Inflammatory macrophage (primary cell): ENCODE measurements at regions not wholly inside any gene's neighbourhood (a gene's known extent, or its start where the extent isn't known, plus 50 kb on each side); places are given as distances from the start of the nearest gene placed in this dataset.
A peak's percentile ranks its signal among the peaks of the same experiment; 100 is the strongest.

Experiments used
- DNase-seq, 2 donors: peaks; one replicate each; pipeline ENCODE4 v3.0.0-alpha.2; 2020 to 2022

GRCh38 chr9:106334081-106334480, 528.9 kb upstream of the ZNF462 start:
- DNase-seq = no peak

DNA sequence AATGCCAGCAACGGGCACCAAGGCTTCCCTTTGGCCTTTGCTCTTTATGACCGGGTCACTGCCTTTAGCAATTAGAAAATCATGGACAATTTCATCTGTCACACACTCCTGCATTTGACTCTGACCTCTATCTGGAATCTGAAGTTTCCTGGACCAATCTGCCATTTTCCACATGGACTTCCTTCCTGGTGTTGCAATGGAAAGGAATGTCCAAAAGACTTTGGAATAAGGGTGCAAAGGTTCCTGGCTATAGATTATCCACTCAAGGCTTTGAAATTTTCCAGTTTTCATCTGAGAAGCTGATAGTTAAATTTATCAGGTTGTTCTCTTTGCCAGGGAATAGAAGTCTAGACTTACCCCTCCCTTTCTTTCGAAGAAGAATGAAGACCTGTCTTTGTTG, 523.1 kb upstream of the ZNF462 start:
- no peak for DNase-seq

DNA sequence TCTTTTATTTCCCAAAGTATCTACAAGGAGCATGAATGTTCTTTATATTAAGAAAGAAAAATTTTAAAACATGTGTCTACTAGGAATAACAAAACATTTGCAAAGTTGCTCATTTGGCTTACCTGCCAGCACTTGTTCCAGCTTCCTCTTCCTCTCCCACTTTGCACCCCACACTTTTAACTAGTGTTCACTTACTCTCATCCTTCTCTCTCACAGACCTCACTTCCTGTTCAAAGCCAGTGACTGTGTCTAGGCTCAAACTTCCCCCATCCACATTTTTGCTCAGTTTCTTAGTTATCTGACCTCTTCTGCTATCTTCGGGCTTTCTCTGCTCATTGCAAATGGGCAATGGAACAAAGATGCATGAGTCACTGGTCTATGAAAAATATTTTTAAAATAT, 512.2 kb upstream of the ZNF462 start:
- no peak for DNase-seq

DNA sequence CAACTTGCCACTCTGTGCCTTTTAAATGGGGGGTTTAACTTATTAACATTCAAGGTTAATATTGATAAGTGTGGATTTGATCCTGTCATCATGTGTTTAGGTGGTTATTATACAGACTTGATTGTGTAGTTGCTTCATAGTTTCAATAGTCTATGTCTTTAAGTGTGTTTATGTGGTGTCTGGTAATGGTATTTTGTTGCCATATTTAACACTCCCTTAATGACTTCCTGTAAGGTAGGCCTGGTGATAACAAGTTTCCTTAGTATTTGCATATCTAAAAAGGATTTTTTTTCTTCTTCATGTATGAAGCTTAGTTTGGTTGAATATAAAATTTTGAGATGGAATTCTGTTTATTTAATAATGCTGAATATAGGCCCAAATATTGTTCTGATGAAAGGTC, 506.0 kb upstream of the ZNF462 start:
- no peak for DNase-seq

DNA sequence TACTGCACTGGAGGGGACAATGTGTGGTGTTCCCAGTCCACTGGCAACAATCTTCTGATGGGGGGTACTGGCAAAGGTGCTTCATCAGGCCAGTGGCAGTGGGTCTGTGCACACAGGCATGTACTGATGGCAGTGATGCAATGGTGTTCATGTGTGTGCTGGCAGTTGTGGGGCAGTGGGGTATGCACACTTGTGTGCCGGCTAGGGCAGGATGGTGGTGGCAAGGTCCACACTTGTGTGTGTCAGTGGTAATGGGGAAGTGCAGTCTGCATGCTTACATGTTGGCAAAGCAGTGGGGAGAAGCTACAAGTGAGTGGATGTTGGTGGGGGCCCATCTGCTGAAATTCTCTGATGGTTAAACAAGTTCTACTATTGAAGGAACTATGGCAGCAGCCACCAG, 504.6 kb upstream of the ZNF462 start:
- DNase-seq = no peak

GRCh38 chr9:106376689-106377088, 486.3 kb upstream of the ZNF462 start:
- no peak for DNase-seq

DNA sequence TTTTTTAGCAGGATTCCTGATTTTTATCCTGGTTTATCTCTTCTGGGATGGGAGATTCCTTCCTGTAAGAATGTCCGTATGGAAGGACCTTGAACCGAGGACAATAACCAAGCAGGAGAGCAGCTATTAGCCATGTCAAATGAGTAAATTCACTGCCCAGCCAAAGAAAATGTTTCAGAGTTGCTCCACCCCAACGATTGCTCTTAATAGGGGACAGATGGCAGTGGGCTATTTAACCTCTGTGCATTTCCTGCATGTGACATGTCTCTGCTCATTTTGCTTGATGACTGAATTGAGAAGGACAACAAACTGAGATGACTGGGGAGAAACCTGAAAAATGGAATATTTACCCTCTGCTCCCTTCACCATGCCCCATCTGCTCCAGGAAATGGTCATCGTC, 479.9 kb upstream of the ZNF462 start:
- DNase-seq = no peak

GRCh38 chr9:106387965-106388364, 475.0 kb upstream of the ZNF462 start:
- DNase-seq = no peak

- no peak for DNase-seq
These were observed 469.7 kb upstream of the ZNF462 start for GRCh38 chr9:106393226-106393625.

- DNase-seq = no peak
These were observed 462.8 kb upstream of the ZNF462 start for GRCh38 chr9:106400170-106400569.

GRCh38 chr9:106400950-106401349, 462.0 kb upstream of the ZNF462 start:
- no peak for DNase-seq

- no peak for DNase-seq
These were observed 459.9 kb upstream of the ZNF462 start for GRCh38 chr9:106403081-106403480.

GRCh38 chr9:106404137-106404536, 458.8 kb upstream of the ZNF462 start:
- DNase-seq = no peak

DNA sequence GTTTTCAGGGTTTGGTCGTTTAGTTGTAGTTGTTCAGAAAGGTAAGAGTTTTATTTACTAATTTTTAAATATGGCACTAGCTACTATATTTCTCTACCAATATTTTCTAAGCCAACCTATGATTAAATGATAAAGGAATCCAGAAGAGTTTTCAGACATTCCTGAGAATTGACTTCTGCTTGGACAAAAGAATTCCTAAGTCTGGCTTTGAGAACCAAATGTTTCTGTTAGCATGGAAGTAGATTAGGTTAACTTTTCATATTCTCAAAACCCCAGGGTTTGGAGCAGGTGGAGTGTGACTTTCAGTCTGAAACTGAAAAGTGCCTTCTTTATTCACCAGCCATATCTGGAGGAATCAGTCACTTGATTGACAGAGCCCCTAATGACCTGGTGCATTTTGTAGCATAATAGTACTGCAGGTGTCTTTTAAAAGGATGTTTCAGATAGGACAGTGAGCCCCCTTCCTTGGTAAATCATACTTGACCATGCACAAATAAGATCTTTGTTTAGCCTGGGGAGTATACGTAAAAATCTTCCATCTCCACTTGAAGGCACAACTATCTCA, 457.0 kb upstream of the ZNF462 start:
- no peak for DNase-seq

- DNase-seq = no peak
These were observed 448.9 kb upstream of the ZNF462 start for GRCh38 chr9:106414042-106414441.

DNA sequence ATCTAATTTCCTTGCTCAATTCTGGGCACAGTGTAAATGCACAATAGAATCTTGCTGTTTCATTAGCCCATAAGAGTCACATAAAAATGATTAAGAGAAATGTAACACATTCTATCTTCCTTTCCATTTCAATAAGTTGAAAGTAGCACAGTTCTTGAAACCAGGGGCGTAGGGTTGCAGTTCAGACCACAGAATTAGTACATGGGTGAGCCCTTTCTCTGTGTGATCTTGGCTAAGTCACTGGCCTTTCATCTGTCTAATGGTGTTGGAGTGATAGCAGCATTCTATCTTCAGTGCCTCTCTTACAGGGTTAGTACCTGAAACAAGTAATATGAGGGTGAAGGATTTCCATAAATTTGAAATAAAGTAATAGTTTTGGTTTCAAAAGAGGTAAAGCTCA, 445.3 kb upstream of the ZNF462 start:
- DNase-seq = no peak

DNA sequence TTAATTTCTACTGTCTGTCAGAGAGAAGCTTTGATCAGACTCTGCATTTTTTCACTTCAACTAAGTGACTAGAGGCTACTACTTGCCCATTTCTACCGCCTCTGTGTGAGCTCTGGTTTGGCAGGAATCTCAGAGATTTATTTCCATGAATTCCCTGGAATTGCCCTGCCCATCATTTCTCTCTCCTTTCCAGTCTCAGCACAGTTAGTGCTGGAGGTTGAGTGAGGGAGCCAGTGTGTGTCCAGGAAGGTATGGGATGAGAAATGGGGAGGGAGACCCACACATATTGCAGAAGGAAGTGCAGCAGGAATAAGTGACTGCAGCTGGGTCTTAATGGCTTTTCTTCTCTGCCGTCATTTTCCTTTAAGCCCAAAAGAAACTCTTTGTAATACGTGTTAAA, 443.1 kb upstream of the ZNF462 start:
- DNase-seq = no peak

- DNase-seq = no peak
These were observed 442.4 kb upstream of the ZNF462 start for GRCh38 chr9:106420511-106420944.

- no peak for DNase-seq
These were observed 441.2 kb upstream of the ZNF462 start for GRCh38 chr9:106421772-106422171.

- DNase-seq = no peak
These were observed 439.4 kb upstream of the ZNF462 start for GRCh38 chr9:106423575-106423974.

DNA sequence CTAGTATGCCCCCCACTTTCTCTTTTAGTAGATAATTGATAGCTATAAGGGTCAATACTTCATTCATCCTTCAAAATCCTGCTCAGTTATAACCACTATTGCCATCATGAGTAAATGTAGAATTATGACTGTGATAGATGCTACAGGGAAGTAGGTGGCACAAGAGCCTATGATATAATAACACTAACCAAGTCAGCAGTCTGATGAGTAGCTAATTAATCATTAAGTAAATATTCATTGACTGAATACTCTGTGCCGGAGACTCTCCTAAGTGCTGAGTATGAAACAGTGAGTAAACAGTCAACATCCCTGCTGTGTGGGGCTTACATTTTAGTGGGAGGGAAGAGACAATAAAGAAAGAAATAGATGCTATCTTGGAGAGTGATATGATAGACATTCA, 430.3 kb upstream of the ZNF462 start:
- DNase-seq = no peak

GRCh38 chr9:106438928-106439327, 424.0 kb upstream of the ZNF462 start:
- no peak for DNase-seq

GRCh38 chr9:106441283-106441682, 421.7 kb upstream of the ZNF462 start:
- peak in 1 of 2 donors; percentile 2 for DNase-seq

GRCh38 chr9:106443520-106443919, 419.4 kb upstream of the ZNF462 start:
- DNase-seq = no peak

GRCh38 chr9:106445107-106445506, 417.9 kb upstream of the ZNF462 start:
- DNase-seq = no peak
